GM18858 (cell line): ENCODE measurements at regions not wholly inside any gene's neighbourhood (a gene's known extent, or its start where the extent isn't known, plus 50 kb on each side); places are given as distances from the start of the nearest gene placed in this dataset.

Experiments used
- ATAC-seq: cut with Tn5 transposase; IDR thresholded peaks from one replicate; pipeline ENCODE4 v1.9.1; 2021; ENCODE audit not compliant: unreplicated experiment

DNA sequence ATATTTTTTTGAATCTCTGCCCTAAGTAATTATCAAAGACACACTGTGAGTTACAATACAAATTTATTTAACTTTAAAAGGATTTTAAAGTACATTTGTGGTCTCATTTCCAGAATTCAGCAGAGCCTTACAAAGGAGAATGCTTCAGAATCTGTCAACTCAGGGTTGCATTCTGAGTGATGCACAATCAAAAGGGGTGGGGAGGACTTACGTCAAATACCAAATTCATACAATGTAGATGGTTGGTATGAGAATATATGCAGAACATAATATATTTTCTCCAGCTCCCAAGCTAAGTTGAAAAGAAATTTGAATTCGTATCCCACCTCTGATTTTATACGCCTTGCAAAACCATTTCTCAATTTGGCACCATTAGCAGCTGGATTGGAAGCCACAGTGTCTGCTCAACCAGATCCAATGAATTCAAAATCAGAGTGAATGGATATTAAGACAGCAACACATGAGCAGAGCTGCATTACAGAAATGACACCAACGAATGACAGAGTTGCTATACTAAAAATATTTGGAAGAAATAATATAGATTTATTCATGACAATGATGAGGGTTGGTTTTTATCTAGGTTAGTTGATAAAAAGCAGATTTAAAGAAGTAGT is 110.4 kb upstream of the CFAP20DC start:
- no peak for ATAC-seq

DNA sequence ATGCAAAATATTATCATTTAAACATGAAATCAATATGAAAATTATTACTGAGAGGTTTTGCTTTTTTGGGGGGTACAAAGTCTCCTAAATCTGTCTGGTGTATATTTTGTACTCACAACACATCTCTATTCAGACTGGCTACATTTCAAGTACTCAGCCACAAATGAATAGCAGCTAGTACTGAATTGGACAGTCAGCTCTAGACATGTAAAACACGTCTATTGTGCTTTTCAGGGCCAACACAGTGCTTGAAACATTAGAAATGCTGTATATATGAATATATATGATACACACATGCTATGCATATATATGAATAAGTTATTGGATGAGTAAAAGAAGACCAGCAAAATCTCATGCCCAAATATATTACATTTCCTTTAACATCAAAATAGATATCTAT is 103.8 kb upstream of the CFAP20DC start:
- ATAC-seq = no peak

DNA sequence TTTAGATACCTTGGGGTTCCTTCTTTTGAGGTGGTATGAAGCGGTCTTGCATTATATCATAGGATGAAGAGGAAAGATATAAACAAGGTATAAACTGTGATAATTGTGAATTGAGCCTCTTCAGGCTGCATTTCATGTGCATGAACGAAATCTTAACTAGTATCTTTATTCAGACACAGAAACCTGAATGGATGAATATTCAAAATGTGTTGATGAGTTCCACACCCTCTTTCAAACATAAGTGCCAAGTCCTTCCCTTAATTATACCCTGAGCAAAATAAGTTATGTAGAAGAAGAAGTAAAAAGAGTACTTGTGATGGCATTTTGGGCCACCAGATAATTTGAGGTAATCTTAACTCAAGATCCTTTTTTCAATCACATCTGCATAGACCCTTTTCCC is 103.1 kb upstream of the CFAP20DC start:
- no peak for ATAC-seq

DNA sequence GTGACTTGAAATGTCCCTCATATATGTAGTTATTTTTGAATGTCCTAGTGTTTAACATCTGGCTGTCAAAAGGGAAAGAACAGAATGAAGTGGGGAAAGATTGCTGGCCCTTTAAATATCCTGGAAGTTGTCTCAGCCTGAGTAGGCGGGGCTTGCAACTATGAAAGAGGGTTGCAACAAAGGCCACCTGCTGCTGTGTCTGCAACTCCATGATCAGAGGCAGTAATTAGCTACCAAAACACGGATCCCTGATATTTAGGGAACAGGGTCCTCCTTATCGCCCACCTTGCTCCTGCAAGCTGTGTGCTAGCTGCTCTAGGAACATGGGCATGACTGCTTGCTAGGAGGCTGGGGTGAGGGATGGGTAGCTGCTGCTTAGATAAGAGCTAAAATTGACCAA is 100.2 kb upstream of the CFAP20DC start:
- no peak for ATAC-seq

DNA sequence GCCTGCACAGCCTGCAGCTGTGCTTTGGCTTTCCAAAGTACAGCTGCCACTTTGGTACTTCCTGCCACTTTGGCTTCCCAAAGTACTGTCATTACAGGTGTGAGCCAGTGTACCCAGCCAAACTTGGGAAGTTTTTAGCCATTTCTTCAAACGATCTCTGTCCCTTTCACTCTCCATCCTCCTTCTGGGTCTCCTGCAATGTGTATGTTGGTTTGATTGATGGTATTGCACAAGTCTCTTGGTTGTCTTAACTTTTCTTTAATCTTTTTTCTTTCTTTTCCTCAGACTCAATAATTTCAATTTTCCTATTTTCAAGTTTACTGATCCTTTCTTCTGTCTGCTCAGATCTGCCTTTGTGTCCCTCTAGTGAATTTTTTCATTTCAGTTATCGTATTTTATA is 99.3 kb upstream of the CFAP20DC start:
- ATAC-seq = no peak

DNA sequence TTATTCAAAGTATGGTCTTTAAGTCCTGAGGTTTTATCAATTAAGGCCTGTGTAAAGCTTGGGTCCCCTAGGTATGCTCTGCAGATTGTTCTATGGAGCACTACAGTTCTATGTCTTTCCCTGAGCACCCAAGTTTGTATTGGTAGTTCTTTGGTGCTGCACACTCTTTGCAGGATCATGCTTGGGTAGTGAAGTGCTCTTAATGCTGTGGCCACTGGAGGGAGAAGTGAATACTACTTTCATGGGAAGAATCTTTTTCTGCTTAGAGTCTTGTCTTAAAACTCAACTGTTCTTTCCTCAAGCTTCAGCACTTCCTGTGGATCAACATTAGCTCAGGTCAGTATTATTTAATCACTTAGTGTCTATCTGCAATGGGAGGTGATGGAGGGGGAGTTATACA is 93.6 kb upstream of the CFAP20DC start:
- ATAC-seq = no peak

DNA sequence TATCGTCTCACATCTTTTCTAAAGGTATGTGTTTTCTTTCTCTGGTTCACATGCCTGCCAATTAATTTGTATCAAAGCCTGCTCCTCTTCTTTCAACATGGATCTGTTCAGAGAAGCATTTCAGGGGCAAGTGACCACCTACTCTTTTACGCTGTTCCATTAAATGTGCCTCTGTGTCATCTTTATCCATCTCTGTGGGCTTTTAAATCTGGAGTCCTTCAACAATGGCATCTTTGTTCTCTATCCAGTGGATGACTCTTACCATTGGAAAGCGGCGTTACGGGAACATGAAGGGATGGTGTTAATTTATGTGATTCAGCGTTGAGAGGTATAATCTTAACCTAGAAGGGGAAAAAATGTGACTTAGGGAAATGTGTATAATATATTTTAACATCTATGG is 92.7 kb upstream of the CFAP20DC start:
- no peak for ATAC-seq

DNA sequence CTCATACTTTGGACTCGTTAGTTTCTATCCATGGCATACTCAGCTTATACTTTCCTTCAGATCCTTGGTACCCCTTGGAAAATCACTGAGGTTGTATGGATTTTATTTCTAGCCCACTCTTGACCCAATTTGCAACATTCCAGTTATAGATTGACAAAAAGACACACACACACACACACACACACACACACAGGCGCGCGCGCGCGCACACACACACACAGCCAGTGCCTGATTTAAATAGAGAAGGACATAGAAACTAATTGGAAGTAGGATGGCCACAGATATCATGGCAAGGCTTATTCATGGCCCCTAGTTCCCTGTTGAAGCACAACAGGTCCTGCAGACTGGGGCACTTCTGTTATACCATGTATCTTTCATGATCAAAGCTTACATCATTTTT is 89.1 kb upstream of the CFAP20DC start:
- no peak for ATAC-seq

DNA sequence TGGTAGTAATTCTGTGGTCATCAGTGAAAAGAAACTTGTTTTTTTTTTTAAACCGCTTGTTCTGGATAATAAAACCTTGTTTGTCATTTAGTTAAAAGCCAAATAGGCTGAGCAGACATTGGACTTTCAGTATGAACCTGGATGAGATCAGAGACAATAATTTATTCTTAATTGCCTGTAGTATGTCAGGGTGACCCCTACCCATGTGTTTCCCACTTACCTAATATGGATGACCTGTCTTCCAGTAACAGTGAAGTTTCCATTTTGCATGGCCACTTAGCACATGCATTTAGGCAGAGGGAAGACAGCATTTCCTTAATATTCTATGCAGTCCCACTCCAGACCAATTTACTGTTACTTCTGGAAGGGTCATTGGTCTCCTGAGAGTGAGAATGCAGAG is 87.6 kb upstream of the CFAP20DC start:
- ATAC-seq = no peak

DNA sequence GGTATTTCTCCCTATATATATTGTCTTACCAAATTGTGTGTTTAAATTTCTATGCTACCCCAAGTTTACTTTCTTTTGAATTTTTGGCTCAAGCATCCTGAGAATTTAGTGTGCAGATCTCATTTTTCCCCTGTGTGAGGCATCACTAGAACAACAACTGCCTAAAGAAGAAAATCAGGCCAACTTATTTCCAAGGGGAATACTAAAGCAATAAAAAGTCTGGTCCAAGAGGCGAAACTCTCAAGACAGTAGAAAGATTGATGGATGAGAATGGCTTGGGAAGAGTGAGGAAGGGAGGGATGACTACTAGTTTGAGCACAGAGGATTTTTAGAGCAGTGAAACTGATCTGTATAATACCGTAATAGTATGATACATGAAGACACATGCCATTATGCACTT is 86.3 kb upstream of the CFAP20DC start:
- no peak for ATAC-seq

DNA sequence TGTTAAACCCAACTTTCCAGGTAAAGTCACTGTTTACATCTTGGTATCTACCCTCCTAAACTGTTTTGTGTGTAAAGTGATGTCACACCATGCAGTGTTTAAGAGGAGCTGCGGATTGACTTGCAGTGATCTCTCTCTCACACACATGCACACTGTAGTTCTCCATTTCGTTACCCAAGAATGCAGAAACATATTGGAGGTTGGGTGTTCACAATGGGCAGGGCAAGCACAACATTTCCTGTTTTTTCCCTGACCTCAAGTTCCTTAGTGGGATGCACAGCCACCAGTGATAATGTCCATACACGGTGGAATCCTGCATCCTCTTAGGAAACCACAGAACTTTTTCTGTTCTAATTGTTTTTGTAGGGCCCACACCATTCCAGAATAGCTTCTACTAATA is 85.3 kb upstream of the CFAP20DC start:
- no peak for ATAC-seq

DNA sequence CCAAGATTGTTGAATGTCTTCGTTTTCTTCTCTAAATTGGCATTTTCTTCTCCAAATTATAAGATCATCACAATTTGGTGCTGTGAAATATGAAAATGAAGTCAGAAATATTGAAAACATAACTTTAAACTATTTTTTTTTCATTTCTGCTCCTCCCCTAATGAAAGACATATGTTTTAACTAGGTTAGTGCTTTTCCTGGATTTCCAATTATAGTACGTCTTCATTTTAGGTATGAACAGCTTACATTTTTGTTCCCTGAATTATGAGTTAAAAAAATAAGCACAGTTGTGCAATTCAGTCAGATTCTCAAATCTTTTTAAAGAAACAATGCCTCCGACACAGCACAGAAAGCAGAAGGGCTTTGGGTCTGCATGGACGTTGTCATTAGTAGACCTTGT is 83.5 kb upstream of the CFAP20DC start:
- ATAC-seq = no peak

DNA sequence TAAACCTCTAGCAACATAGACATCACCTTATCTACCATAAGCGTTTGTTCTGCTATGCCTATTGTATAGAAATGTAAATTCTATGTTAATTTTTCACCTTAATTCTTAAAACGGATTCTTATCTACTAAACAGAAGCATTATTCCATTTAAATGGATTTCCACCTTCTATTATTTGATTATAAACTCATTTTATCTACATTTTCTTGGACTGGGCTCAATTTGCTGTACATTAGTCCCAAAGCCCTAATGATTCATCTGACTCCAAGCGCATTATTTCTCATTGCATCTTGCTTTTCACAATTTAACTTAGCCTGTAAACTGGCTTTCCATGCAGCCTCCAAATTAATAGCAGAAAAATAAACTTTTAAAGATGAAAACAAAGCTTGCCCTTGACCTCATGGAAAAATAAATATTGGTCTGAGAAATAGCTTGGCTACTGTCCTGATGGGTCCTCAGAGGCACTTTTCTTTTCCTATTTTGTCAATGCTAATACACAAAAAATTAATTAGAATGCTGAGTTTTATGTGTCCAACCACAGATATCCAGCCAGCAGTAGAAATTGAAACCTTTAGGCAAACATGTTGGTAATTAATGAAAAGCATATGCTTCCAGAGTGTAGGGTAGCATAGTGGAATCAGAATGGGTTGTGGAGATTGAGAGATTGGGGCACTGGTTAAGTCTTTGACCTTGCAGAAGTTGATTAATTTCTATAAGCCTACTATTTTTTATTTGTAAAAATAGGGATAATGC is 81.4 kb upstream of the CFAP20DC start:
- no peak for ATAC-seq

DNA sequence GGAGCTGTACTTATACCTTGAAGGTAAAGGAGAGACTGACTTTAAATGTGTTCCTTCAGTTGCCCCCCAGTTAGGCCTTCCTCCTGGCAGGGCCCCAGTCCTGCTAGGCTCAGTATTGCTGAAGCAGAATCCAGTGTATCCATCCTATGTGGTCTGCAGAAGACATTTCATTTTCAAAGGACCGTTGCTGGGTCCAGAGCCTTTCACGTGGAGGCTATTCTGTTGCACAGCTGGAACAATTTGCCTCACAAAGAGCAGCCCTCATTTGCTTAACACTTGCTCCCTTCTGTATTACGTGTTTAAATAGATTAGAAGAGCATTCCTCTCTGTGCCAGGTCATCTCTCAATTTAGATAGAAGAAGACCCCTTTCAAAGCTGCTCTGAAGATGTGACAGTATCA is 78.9 kb upstream of the CFAP20DC start:
- no peak for ATAC-seq

DNA sequence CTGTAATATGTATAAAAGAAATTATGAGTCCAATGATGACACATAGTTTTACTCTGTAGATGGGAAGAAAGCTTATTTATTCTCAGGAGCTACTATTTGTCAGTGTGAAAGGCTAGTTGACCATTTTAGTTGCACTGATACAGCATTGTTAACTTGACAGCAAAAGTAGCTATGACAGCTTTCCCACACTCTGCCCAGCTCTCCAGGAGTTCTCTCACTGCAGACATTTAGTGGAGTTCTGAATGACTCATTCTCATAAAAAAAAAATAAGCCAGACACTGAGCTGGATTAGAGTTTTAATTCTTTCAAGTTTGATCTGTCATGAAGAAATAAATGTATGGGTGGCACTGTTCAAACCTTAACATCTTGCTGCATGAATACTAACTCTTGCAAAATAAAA is 77.2 kb upstream of the CFAP20DC start:
- ATAC-seq = no peak

DNA sequence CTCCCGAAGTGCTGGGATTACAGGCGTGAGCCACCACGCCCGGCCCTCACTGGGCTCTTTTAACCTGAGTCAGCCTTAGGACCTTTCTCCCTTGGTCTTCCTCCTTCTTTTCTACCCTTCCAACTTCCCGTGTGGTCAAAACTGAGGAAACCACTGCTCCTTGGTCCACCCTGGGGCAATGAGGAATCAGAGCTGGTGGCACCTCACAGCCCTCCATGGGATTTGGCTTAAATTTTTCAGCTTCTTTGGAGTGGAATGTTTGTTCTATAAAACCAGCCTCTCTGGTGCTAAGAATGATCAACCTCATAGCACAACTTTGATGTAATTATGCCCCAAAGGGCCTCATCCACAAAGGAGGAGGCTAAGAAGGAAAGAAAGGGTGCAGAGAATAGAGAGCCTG is 76.6 kb upstream of the CFAP20DC start:
- no peak for ATAC-seq

DNA sequence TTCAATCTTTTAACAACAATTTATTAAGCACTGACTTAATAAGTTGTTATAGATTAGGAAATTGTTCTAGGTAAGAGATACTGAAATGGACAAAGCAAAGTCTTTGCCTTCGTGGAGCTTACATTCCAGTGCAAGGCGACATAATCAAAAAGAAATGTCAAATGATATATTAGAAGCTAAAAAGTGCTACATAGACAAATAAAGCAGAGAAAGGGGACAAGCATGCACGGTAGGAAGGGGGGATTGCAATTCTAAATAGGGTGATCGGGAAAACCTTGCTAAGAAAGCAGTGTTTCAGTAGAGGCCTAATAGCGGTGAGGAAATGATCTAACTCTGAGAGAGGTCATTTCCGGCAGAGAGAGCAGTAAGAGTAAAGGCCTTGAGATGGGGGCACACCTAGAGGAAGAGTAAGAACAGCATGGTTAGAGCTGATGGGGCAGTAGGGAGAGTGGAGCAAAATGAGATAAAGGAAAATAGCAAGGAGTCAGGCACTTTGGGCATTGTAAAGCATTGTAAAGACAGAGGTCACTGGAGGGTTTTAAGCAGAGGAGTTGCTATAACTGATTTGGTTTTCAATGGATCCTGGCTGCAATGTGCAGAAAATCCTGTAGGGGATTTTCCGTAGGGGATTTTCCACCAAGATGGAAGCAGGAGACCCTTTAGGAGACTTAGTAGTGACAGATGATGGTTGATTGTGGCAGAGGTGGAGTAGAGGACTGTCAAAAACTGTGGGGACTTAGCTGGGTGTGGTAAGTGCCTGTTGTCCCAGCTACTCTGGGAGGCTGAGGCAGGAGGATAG is 71.7 kb upstream of the CFAP20DC start:
- no peak for ATAC-seq

DNA sequence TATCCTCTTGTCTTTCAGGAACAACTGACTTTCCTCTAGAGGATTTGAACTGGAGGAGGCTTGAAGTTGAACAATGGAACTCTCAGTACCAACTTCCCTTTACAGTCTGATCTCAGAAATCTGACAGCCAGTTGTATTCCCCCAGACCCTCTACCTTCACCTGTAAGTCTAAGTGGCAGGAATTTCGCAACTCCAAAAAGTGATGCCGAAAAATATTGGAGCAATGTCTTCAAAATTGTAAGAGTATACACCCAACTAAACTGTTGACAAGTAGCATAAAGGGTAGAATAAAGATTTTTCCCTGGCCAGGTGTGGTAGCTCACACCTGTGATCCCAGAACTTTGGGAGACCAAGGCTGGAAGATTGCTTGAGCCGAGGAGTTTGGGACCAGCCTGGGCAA is 69.1 kb upstream of the CFAP20DC start:
- ATAC-seq = no peak

DNA sequence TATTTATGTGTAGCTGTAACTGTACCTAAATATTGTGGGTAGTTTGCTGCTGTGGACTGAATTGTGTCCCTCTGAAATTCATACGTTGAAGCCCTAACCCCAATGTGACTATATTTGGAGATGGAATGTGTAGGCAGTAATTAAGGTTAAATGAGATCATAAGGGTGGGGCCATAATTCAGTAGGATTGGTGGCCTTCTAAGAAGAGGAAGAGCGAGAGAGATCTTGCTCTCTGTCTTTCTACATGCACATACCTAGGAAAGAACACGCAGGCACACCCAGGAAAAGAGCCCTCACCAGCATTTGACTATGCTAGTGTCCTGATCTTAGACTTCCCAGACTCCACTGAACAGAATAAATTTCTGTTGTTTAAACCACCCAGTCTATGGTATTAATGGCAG is 67.6 kb upstream of the CFAP20DC start:
- ATAC-seq = no peak

DNA sequence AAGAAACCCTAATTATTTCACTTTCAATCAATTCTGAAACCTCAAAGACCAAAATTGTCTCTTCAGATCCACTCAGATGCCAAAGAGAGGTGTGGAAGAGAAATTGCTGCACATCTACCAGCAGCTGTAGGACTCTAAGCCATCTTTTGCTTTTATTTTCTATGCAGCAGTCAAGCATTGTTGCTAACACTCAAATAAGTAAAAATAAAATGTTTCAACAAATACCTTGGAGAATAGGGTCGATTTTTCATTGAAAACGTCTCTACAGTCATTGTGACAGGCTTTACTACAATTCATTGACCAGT is 66.4 kb upstream of the CFAP20DC start:
- no peak for ATAC-seq

DNA sequence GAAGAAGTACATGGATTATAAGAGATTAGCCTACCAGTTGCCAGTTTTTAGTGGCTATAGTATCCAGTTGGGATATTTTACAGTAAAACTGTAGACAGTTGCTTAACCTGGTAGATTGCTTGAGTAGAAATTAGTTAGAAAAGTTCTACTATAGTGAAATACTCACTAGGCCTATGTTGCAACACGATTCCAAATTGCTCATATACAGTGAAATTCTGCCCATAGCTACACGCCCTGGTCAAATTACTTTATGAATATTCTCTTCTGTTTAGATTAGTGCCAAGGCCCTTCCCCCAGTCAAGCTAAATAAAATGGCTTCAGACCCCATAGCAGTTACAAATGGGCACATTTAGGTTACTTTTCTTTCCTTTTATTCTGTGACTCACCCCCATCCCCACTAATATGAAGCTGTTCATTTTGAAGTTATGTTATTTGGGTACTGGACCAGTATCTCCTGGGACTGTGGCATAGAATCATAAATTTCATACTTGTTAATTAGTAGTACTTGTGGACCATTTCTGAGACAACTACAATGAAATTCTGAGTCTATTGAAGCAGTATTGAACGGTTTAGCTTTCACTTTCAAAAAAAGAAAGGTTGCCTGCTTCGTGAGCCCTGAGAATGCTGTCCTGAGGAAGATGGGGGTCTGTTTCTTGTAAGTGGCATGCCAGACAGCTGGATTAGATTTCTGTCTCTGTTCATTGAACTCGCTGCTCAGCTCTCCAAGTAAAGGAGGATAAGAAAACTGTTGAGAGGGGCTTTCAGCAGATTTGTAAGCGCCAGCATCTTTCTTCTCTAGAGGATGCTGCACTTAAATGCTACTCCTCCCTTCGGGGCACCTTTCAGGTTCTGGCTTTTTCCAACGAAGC is 65.8 kb upstream of the CFAP20DC start:
- no peak for ATAC-seq
